Breast epithelium (tissue), 4 donors: ENCODE measurements at regions not wholly inside any gene's neighbourhood (a gene's known extent, or its start where the extent isn't known, plus 50 kb on each side); places are given as distances from the start of the nearest gene placed in this dataset.

Experiments
- DNase-seq, 2 donors: peaks; one replicate each; pipeline ENCODE4 v3.0.0-alpha.2; 2019; ENCODE audit warnings: low spot score in 2 of 2
- H3K27ac ChIP-seq, 2 donors: fragments of 200-600 bp; sonication (generic) in 1 of 2; one replicate each; pipeline ENCODE4 v1.5.1; 2016 to 2019; ENCODE audit warnings: mild to moderate bottlenecking in 1 of 2
- H3K27me3 ChIP-seq, 2 donors: fragments of 200-600 bp; sonication (generic) in 1 of 2; one replicate each; pipeline versions ENCODE4 v1.5.1 to v1.6.0; 2017 to 2019; ENCODE audit warnings: control low read depth in 1 of 2, mild to moderate bottlenecking in 1 of 2
- H3K36me3 ChIP-seq: fragments of 200-600 bp; one replicate; pipeline ENCODE4 v1.5.1; 2019
- H3K4me1 ChIP-seq, 2 donors: fragments of 200-600 bp; sonication (generic); one replicate each; pipeline ENCODE4 v1.5.1; 2016 to 2019; ENCODE audit warnings: control low read depth in 1 of 2
- H3K4me3 ChIP-seq, 3 donors: fragments of 200-600 bp; sonication (generic); 1 replicate in 2 of 3; 2 replicates in 1 of 3; pipeline ENCODE4 v1.5.1; 2016 to 2019; ENCODE audit warnings: mild to moderate bottlenecking in 3 of 3, moderate library complexity in 2 of 3
- H3K9me3 ChIP-seq, 2 donors: fragments of 200-600 bp; sonication (generic) in 1 of 2; one replicate each; pipeline ENCODE4 v1.5.1; 2016 to 2019; ENCODE audit warnings: control low read depth in 1 of 2
- POLR2A ChIP-seq: fragments of 450-650 bp; IDR thresholded peaks from one replicate; pipeline ENCODE4 v1.6.1; 2016; ENCODE audit warnings: antibody characterized with exemption, mild to moderate bottlenecking, moderate library complexity
- POLR2AphosphoS5 ChIP-seq, 3 donors: sonication (generic); formaldehyde crosslinking; IDR thresholded peaks; one replicate each; pipeline ENCODE4 v1.6.1; 2017; ENCODE audit warnings: antibody characterized with exemption in 3 of 3
- intact Hi-C: fragments of 100-400 bp; cut with DNase I; formaldehyde crosslinking; loops from one replicate; pipeline ENCODE4 v1.15.1; 2023; ENCODE audit warnings: low total_unique reads
- TF ChIP-seq, protein P1 (sequence below), 3 donors: fragments of 450-650 bp; IDR thresholded peaks; one replicate each; pipeline ENCODE4 v1.5.1; 2016 to 2017; ENCODE audit warnings: antibody characterized with exemption in 3 of 3, mild to moderate bottlenecking in 3 of 3, moderate library complexity in 3 of 3

DNA sequence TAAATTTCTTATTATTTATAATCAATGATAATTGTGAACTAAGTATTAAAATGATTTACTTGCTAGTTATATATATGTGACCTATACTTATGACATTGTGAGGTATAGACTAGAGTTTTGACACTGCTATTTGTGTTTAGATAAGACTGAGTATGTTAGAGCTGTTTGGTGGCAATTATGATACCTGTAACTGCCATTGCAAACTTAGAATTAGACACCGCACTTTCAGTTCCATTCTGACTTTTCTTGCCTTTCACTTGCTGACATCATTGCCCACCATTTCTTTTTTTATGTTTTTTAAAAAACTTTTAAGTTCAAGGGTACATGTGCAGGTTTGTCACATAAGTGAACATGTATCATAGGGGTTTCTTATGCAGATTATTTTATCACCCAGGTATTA is 214.5 kb downstream of the MBL2 start:
- Histone ChIP-seq H3K4me1 (no peaks in the 10 kb centered on the region), H3K4me3 (no peak overlapping the region), H3K9me3 (no peaks in the 10 kb centered on the region), H3K27ac (no peak overlapping the region), H3K36me3 (no peaks in the 10 kb centered on the region), H3K27me3 (no peaks in the 10 kb centered on the region)
- intact Hi-C loops = no loop called here
- TF ChIP-seq POLR2AphosphoS5 (IDR thresholded peaks at IDR 0.05) (no peak), POLR2A (no peak)
- TF ChIP-seq, protein P1, sequence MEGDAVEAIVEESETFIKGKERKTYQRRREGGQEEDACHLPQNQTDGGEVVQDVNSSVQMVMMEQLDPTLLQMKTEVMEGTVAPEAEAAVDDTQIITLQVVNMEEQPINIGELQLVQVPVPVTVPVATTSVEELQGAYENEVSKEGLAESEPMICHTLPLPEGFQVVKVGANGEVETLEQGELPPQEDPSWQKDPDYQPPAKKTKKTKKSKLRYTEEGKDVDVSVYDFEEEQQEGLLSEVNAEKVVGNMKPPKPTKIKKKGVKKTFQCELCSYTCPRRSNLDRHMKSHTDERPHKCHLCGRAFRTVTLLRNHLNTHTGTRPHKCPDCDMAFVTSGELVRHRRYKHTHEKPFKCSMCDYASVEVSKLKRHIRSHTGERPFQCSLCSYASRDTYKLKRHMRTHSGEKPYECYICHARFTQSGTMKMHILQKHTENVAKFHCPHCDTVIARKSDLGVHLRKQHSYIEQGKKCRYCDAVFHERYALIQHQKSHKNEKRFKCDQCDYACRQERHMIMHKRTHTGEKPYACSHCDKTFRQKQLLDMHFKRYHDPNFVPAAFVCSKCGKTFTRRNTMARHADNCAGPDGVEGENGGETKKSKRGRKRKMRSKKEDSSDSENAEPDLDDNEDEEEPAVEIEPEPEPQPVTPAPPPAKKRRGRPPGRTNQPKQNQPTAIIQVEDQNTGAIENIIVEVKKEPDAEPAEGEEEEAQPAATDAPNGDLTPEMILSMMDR (IDR thresholded peaks at IDR 0.05) = no peak
- no peak for DNase-seq

GRCh38 chr10:52561322-52561721 is 211.3 kb downstream of the MBL2 start:
- Histone ChIP-seq H3K36me3 (no peaks in the 10 kb centered on the region), H3K27me3 (no peaks in the 10 kb centered on the region), H3K9me3 (no peaks in the 10 kb centered on the region), H3K4me1 (no peaks in the 10 kb centered on the region), H3K27ac (no peak overlapping the region), H3K4me3 (no peak overlapping the region)
- TF ChIP-seq POLR2A (no peak), POLR2AphosphoS5 (IDR thresholded peaks at IDR 0.05) (no peak)
- TF ChIP-seq, protein P1 (IDR thresholded peaks at IDR 0.05) = no peak
- no peak for DNase-seq
- intact Hi-C loops = no loop called here

- Histone ChIP-seq H3K4me3 (no peak overlapping the region), H3K27ac (no peak overlapping the region), H3K4me1 (no peaks in the 10 kb centered on the region), H3K9me3 (no peaks in the 10 kb centered on the region), H3K27me3 (no peaks in the 10 kb centered on the region), H3K36me3 (no peaks in the 10 kb centered on the region)
- intact Hi-C loops = no loop called here
- no peak for TF ChIP-seq POLR2A
- TF ChIP-seq POLR2AphosphoS5 (IDR thresholded peaks at IDR 0.05) = no peak
- no peak for DNase-seq
These were observed 209.2 kb downstream of the MBL2 start for GRCh38 chr10:52563360-52563759.

DNA sequence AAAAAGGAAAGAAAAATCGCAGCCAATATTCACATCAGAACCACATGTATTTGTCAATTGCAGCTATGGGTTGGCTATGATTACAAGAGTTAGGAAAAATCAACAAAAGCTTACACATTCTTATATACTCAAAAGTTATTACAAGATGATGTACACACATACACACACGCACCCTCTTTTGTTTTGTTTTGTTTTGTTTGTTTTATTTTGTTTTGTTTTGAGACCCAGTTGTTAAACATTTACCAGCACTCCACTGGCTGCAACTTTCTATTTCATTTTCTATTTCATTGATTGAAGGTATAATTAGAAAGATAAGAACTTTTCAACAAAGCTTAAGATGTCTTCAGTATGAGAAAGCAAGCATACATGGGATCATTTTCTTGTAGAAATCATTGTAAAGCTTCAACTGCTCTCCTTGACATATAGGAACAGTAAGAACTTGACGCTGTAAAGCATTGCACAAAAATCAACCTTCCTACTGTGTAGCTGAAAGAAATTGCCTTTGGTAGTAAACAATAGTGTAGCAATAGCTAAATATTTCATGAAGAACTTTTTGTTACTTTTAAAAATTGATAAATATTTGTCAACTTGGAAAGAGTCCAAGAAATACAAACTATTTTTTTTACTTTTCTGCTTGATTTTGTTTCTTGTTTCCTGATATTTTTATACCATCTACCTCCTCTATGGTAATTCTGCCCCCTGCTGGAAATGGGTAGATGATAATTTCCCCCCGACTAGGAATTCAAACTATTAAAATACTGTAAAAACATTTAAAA is 205.9 kb downstream of the MBL2 start:
- no peaks in the 10 kb centered on the region for H3K4me1 ChIP-seq
- H3K9me3 ChIP-seq = no peaks in the 10 kb centered on the region
- no peaks in the 10 kb centered on the region for H3K36me3 ChIP-seq
- no peak overlapping the region for H3K27ac ChIP-seq
- intact Hi-C loops = no loop called here
- H3K27me3 ChIP-seq = no peaks in the 10 kb centered on the region
- TF ChIP-seq, protein P1 (IDR thresholded peaks at IDR 0.05) = peak in 1 of 3 donors; percentile 33
- TF ChIP-seq POLR2AphosphoS5 (IDR thresholded peaks at IDR 0.05) (no peak), POLR2A (no peak)
- H3K4me3 ChIP-seq = no peak overlapping the region
- DNase-seq = no peak

DNA sequence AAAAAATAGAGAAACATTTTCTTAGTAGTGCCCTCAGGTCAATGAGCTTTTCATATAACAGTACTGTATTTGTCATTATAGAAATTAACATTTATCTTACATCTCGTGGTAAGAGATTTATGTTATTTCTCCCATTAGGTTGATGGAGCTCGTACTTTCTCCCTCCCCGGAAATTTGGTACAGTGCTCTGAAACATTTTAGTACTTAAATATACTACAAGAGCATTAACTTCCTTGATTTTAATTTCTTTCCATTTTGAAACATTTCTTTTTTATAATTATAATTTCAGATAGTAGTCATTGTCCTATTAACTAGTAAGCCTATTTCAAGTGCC is 205.4 kb downstream of the MBL2 start:
- H3K27ac ChIP-seq = no peak overlapping the region
- H3K4me3 ChIP-seq = no peak overlapping the region
- H3K4me1 ChIP-seq = no peaks in the 10 kb centered on the region
- DNase-seq = no peak
- TF ChIP-seq POLR2AphosphoS5 (IDR thresholded peaks at IDR 0.05) = no peak
- TF ChIP-seq, protein P1 (IDR thresholded peaks at IDR 0.05) = peak in 1 of 3 donors; percentile 3
- H3K9me3 ChIP-seq = no peaks in the 10 kb centered on the region
- H3K27me3 ChIP-seq = no peaks in the 10 kb centered on the region
- no peaks in the 10 kb centered on the region for H3K36me3 ChIP-seq
- intact Hi-C loops = no loop called here

DNA sequence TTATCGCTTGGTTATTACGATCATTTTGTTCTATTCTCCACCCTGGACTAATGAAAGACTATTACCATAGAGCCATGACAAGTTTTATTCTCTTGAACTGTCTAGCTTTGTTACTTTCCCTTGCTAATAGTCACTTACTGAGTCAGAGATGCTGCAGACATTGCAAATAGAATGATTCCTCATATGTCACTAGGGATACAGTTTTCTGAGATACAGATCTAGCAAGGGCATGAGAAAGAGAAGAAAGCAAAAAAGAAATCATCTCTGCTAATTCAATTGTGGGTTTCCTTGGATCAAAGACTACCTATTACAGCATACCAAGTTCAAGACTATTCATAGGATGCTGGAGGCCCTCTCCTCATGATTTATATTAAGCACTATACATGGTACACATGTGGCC is 204.3 kb downstream of the MBL2 start:
- no peaks in the 10 kb centered on the region for H3K36me3 ChIP-seq
- intact Hi-C loops = no loop called here
- no peak for DNase-seq
- no peaks in the 10 kb centered on the region for H3K4me1 ChIP-seq
- H3K9me3 ChIP-seq = no peaks in the 10 kb centered on the region
- H3K27me3 ChIP-seq = no peaks in the 10 kb centered on the region
- TF ChIP-seq POLR2AphosphoS5 (IDR thresholded peaks at IDR 0.05) = no peak
- TF ChIP-seq POLR2A = no peak
- TF ChIP-seq, protein P1 (IDR thresholded peaks at IDR 0.05) = no peak
- no peak overlapping the region for H3K27ac ChIP-seq
- no peak overlapping the region for H3K4me3 ChIP-seq
